Neural progenitor cell (in vitro differentiated cells): ENCODE measurements at regions not wholly inside any gene's neighbourhood (a gene's known extent, or its start where the extent isn't known, plus 50 kb on each side); places are given as distances from the start of the nearest gene placed in this dataset.

Source experiments
- DNase-seq: peaks from one replicate; pipeline ENCODE4 v3.0.0-alpha.2; 2016; ENCODE audit warnings: low spot score
- H2AFZ ChIP-seq: fragments of 200-600 bp; sonication (generic); replicated peaks from 2 replicates; pipeline ENCODE4 v1.6.1; 2016; ENCODE audit warnings: antibody characterized with exemption
- H3F3A ChIP-seq: fragments of 200-600 bp; sonication (generic); 2 replicates; pipeline ENCODE4 v1.6.1; 2016; ENCODE audit warnings: antibody characterized with exemption, low read depth
- H3K27ac ChIP-seq: fragments of 200-600 bp; sonication (generic); 2 replicates; pipeline ENCODE4 v1.5.1; 2016; ENCODE audit warnings: mild to moderate bottlenecking
- H3K27me3 ChIP-seq: fragments of 200-600 bp; sonication (generic); 2 replicates; pipeline ENCODE4 v1.6.1; 2016; ENCODE audit warnings: mild to moderate bottlenecking, moderate library complexity
- H3K36me3 ChIP-seq: fragments of 200-600 bp; sonication (generic); 2 replicates; pipeline ENCODE4 v1.5.1; 2016
- H3K4me1 ChIP-seq: fragments of 200-600 bp; sonication (generic); 2 replicates; pipeline ENCODE4 v1.6.1; 2016; ENCODE audit warnings: mixed run types
- H3K4me2 ChIP-seq: fragments of 200-600 bp; sonication (generic); 2 replicates; pipeline ENCODE4 v1.6.1; 2016
- H3K4me3 ChIP-seq: fragments of 200-600 bp; sonication (generic); 2 replicates; pipeline ENCODE4 v1.5.1; 2016
- H3K79me2 ChIP-seq: fragments of 200-600 bp; sonication (generic); 2 replicates; pipeline ENCODE4 v1.6.1; 2016; ENCODE audit warnings: low read depth
- H3K9ac ChIP-seq: fragments of 200-600 bp; sonication (generic); 2 replicates; pipeline ENCODE4 v1.6.1; 2016
- H3K9me3 ChIP-seq: fragments of 200-600 bp; sonication (generic); 2 replicates; pipeline ENCODE4 v1.5.1; 2016; ENCODE audit warnings: low read depth
- H4K20me1 ChIP-seq: fragments of 200-600 bp; sonication (generic); 2 replicates; pipeline ENCODE4 v1.6.1; 2016; ENCODE audit warnings: low read depth
- H3K27ac Mint-ChIP-seq: 3 replicates; pipeline ENCODE4 v1.8.0; 2021; ENCODE audit warnings: mixed read lengths
- H3K27me3 Mint-ChIP-seq: 2 replicates; pipeline ENCODE4 v1.8.0; 2022; ENCODE audit warnings: low read depth, mild to moderate bottlenecking, inconsistent platforms, moderate library complexity, mixed read lengths; ENCODE audit not compliant: insufficient read depth
- H3K36me3 Mint-ChIP-seq: 3 replicates; pipeline ENCODE4 v1.8.0; 2021; ENCODE audit warnings: mixed read lengths
- H3K4me1 Mint-ChIP-seq: 3 replicates; pipeline ENCODE4 v1.8.0; 2021; ENCODE audit warnings: mixed read lengths
- H3K4me3 Mint-ChIP-seq: 3 replicates; pipeline ENCODE4 v1.8.0; 2021; ENCODE audit warnings: mild to moderate bottlenecking, moderate library complexity, mixed read lengths
- H3K9me3 Mint-ChIP-seq: 3 replicates; pipeline ENCODE4 v1.8.0; 2020; ENCODE audit warnings: mixed read lengths
- CTCF ChIP-seq: fragments of 200-600 bp; sonication (generic); IDR thresholded peaks from 2 replicates; pipeline ENCODE4 v1.5.1; 2017; ENCODE audit warnings: antibody characterized with exemption, mild to moderate bottlenecking
- EZH2 ChIP-seq: fragments of 200-600 bp; sonication (generic); IDR thresholded peaks from 2 replicates; pipeline ENCODE4 v1.6.1; 2017; ENCODE audit warnings: antibody characterized with exemption, mild to moderate bottlenecking, moderate library complexity
- EZH2phosphoT487 ChIP-seq: fragments of 200-600 bp; sonication (generic); IDR thresholded peaks from 2 replicates; pipeline ENCODE4 v1.6.1; 2017; ENCODE audit warnings: antibody characterized with exemption

- Mint-ChIP-seq H3K9me3 (no peaks in the 10 kb centered on the region), H3K36me3 (no peaks in the 10 kb centered on the region), H3K27ac (no peak overlapping the region), H3K4me3 (no peak overlapping the region), H3K27me3 (no peaks in the 10 kb centered on the region), H3K4me1 (no peaks in the 10 kb centered on the region)
- peak overlapping the region; percentile 3 for H2AFZ ChIP-seq
- TF ChIP-seq EZH2phosphoT487 (no peak), CTCF (no peak), EZH2 (no peak)
- no peak overlapping the region for H3K4me3 ChIP-seq
- no peaks in the 10 kb centered on the region for H3K36me3 ChIP-seq
- H3K27me3 ChIP-seq: no peaks in the 10 kb centered on the region
- no peak overlapping the region for H3K27ac ChIP-seq
- H3K9ac ChIP-seq: no peak overlapping the region
- DNase-seq: no peak
- H3K9me3 ChIP-seq: no peaks in the 10 kb centered on the region
- no peaks in the 10 kb centered on the region for H3F3A ChIP-seq
- no peaks in the 10 kb centered on the region for H3K79me2 ChIP-seq
- H3K4me2 ChIP-seq: no peak overlapping the region
- no peaks in the 10 kb centered on the region for H4K20me1 ChIP-seq
- peaks cover 5% of the 10 kb centered on the region for H3K4me1 ChIP-seq
Measured at GRCh38 chr11:90438069-90438468, 215.2 kb upstream of the CHORDC1 start.

DNA sequence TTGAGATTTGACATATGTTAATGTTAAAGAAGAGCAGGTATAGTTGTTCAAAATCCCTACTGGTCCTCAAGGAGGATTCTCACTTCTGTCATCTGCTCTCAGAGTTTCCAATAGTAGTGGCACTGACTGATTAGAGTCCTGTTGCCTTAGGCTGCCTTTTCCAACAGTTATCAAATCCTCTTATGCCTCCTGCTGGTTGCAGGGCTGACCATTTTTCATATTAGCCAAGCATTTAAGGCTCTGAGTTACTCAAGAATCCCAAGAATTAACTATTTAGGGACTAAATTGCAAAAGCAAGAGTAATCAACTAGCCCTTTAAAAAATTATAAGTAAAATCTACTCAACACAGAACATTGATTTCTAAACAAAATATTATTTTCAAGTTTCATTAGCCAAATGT is 212.0 kb upstream of the CHORDC1 start:
- Mint-ChIP-seq H3K4me1 (no peaks in the 10 kb centered on the region), H3K36me3 (no peaks in the 10 kb centered on the region), H3K9me3 (no peaks in the 10 kb centered on the region), H3K4me3 (no peak overlapping the region), H3K27ac (no peak overlapping the region), H3K27me3 (no peaks in the 10 kb centered on the region)
- no peak overlapping the region for H3K27ac ChIP-seq
- no peaks in the 10 kb centered on the region for H3K27me3 ChIP-seq
- peaks cover 5% of the 10 kb centered on the region for H3K4me1 ChIP-seq
- no peak overlapping the region for H2AFZ ChIP-seq
- H3K36me3 ChIP-seq: no peaks in the 10 kb centered on the region
- no peaks in the 10 kb centered on the region for H4K20me1 ChIP-seq
- no peaks in the 10 kb centered on the region for H3K79me2 ChIP-seq
- TF ChIP-seq CTCF (peak; percentile 25), EZH2 (no peak)
- H3K4me2 ChIP-seq: no peak overlapping the region
- H3K4me3 ChIP-seq: no peak overlapping the region
- peak; percentile 8 for DNase-seq
- H3F3A ChIP-seq: no peaks in the 10 kb centered on the region
- no peak overlapping the region for H3K9ac ChIP-seq
- H3K9me3 ChIP-seq: no peaks in the 10 kb centered on the region

- H2AFZ ChIP-seq: no peak overlapping the region
- peaks cover 1% of the 10 kb centered on the region for H3K4me1 ChIP-seq
- no peaks in the 10 kb centered on the region for H3K27me3 ChIP-seq
- no peaks in the 10 kb centered on the region for H3K9me3 ChIP-seq
- H3K4me2 ChIP-seq: no peak overlapping the region
- DNase-seq: no peak
- Mint-ChIP-seq H3K4me3 (no peak overlapping the region), H3K9me3 (no peaks in the 10 kb centered on the region), H3K27ac (no peak overlapping the region), H3K4me1 (no peaks in the 10 kb centered on the region), H3K36me3 (no peaks in the 10 kb centered on the region), H3K27me3 (no peaks in the 10 kb centered on the region)
- H3K36me3 ChIP-seq: no peaks in the 10 kb centered on the region
- no peak overlapping the region for H3K4me3 ChIP-seq
- H3K9ac ChIP-seq: no peak overlapping the region
- no peaks in the 10 kb centered on the region for H3F3A ChIP-seq
- H4K20me1 ChIP-seq: no peaks in the 10 kb centered on the region
- TF ChIP-seq EZH2 (no peak), EZH2phosphoT487 (no peak), CTCF (no peak)
- no peak overlapping the region for H3K27ac ChIP-seq
- no peaks in the 10 kb centered on the region for H3K79me2 ChIP-seq
Measured at GRCh38 chr11:90428836-90429235, 206.0 kb upstream of the CHORDC1 start.

GRCh38 chr11:90426442-90426841 is 203.6 kb upstream of the CHORDC1 start:
- H3K36me3 ChIP-seq: no peaks in the 10 kb centered on the region
- H4K20me1 ChIP-seq: no peaks in the 10 kb centered on the region
- no peak overlapping the region for H3K27ac ChIP-seq
- no peaks in the 10 kb centered on the region for H3K79me2 ChIP-seq
- Mint-ChIP-seq H3K27ac (no peak overlapping the region), H3K27me3 (no peaks in the 10 kb centered on the region), H3K36me3 (no peaks in the 10 kb centered on the region), H3K4me3 (no peak overlapping the region), H3K4me1 (no peaks in the 10 kb centered on the region), H3K9me3 (no peaks in the 10 kb centered on the region)
- H3F3A ChIP-seq: no peaks in the 10 kb centered on the region
- TF ChIP-seq CTCF (no peak), EZH2 (no peak), EZH2phosphoT487 (no peak)
- no peak overlapping the region for H2AFZ ChIP-seq
- DNase-seq: no peak
- H3K27me3 ChIP-seq: no peaks in the 10 kb centered on the region
- H3K4me2 ChIP-seq: no peak overlapping the region
- peaks cover 11% of the 10 kb centered on the region for H3K4me1 ChIP-seq
- no peaks in the 10 kb centered on the region for H3K9me3 ChIP-seq
- H3K9ac ChIP-seq: no peak overlapping the region
- H3K4me3 ChIP-seq: no peak overlapping the region
